ENCODE measurements at regions not wholly inside any gene's neighbourhood (a gene's known extent, or its start where the extent isn't known, plus 50 kb on each side); places are given as distances from the start of the nearest gene placed in this dataset.
"Not testable (repeated sequence)": the region's sequence is repeated elsewhere in the genome, so short reads cannot be mapped to it uniquely, and the experiment has no call there.

- TF ChIP-seq CTCF (IDR thresholded peaks at IDR 0.05; ENCODE audit: insufficient read depth, low read depth, low read length, missing control alignments) = no peak
- no peak for DNase-seq (ENCODE audit: low read depth)
Measured at GRCh38 chr7:69246758-69247157, 351.5 kb upstream of the AUTS2 start.

DNA sequence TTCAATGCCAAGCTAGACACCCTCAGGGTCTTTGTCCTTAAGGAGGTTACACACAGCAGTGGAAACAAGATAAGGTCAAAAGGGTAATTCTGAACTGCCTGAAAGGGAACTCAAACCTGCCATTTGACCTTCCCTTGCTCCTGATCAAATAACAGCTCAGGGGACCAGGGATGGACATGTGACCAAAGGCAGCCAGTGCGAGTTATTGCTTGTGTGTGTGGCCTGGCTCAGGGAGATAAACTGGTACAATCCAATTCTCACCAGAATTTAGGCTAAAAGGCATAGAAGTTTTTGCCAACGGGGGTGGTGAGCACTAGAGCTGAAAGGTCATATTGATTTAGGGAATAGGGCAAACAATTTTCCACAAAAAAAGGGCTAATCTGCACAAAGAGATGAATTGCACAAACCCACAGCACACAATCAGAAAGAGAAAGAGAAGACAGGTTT is 349.9 kb upstream of the AUTS2 start:
- not testable (repeated sequence) for DNase-seq (ENCODE audit: low read depth); H3K4me3 ChIP-seq (ENCODE audit: low read depth, low read length)

More at GRCh38 chr7:69246758-69247157, 351.5 kb upstream of the AUTS2 start:
- no peak overlapping the region for H3K4me3 ChIP-seq (ENCODE audit: low read depth, low read length)

- no peak for TF ChIP-seq CTCF (IDR thresholded peaks at IDR 0.05; ENCODE audit: insufficient read depth, low read depth, low read length, missing control alignments)
- H3K4me3 ChIP-seq (ENCODE audit: low read depth, low read length) = no peak overlapping the region
- DNase-seq (ENCODE audit: low read depth) = no peak
Measured at GRCh38 chr7:69250958-69251357, 347.3 kb upstream of the AUTS2 start.

DNA sequence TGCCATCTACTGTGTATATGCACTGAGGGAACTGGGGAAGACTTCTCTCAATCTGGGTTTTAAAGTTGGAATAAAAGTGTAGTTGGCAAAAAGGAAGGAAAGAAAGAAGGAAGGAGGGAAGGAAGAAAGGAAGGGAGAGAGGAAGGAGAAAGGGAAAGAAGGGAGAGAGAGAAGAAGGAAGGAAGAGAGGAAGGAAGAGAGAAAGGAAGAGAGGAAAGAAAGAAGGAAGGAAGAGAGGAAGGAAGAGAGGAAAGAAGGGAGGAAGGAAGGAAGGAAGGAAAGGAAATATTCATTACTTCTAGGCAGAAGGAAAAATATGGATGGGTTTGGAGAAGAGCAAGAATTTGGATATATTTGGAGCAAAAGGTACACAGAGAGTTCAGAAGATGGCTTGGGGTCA is 343.6 kb upstream of the AUTS2 start:
- TF ChIP-seq CTCF (IDR thresholded peaks at IDR 0.05; ENCODE audit: insufficient read depth, low read depth, low read length, missing control alignments) = no peak
- no peak overlapping the region for H3K4me3 ChIP-seq (ENCODE audit: low read depth, low read length)
- no peak for DNase-seq (ENCODE audit: low read depth)

GRCh38 chr7:69256634-69257081 is 341.6 kb upstream of the AUTS2 start:
- no peak overlapping the region for H3K4me3 ChIP-seq (ENCODE audit: low read depth, low read length)
- no peak for TF ChIP-seq CTCF (IDR thresholded peaks at IDR 0.05; ENCODE audit: insufficient read depth, low read depth, low read length, missing control alignments)
- DNase-seq (ENCODE audit: low read depth) = no peak

DNA sequence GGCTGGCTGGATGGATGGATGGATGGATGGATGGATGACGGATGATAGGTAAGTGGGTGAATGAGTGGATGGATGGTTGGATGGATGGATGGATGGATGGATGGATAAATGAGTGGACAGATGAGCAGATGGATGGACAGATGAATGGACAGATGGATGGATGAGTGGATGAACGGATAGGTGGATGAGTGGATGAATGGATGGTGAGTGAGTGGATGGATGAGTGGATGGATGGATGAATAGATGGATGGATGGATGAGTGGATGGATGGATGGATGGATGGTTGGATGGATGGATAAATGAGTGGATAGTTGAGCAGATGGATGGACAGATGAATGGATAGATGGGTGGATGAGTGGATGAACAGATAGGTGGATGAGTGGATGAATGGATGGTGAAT is 340.7 kb upstream of the AUTS2 start:
- H3K4me3 ChIP-seq (ENCODE audit: low read depth, low read length) = no peak overlapping the region
- no peak for TF ChIP-seq CTCF (IDR thresholded peaks at IDR 0.05; ENCODE audit: insufficient read depth, low read depth, low read length, missing control alignments)
- DNase-seq (ENCODE audit: low read depth) = no peak

DNA sequence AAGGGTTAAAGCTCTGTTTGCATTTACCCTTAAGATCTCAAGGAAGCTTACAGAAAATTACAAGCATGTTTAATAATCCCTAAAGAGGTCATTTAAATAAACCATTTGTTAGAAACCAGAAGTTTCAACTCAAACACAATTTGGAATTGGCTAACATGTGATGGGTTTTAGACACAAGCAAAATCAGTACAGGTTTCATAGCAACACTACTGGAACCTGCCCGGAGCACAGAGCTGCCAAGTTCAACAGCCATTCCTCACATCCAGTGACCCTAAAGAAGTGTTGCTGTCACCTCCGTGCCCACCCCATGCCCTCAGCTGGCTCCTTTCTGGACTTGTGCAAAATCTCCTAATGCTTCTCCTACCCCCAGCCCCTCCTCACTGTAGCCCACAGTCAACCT is 338.8 kb upstream of the AUTS2 start:
- no peak for DNase-seq (ENCODE audit: low read depth)
- H3K4me3 ChIP-seq (ENCODE audit: low read depth, low read length) = no peak overlapping the region
- TF ChIP-seq CTCF (IDR thresholded peaks at IDR 0.05; ENCODE audit: insufficient read depth, low read depth, low read length, missing control alignments) = no peak

Data from GM12865 (cell line).